Stimulated activated CD8-positive, alpha-beta memory T cell treated with anti-CD3 and anti-CD28 coated beads, Interleukin-4, amount 100 ng/mL, for 48 hours (primary cell): ENCODE measurements at regions not wholly inside any gene's neighbourhood (a gene's known extent, or its start where the extent isn't known, plus 50 kb on each side); places are given as distances from the start of the nearest gene placed in this dataset.

ENCODE experiments used
- DNase-seq: peaks from one replicate; pipeline ENCODE4 v3.0.0-alpha.2; 2020

- DNase-seq, result no peak
These were observed 352.5 kb upstream of the TSHZ2 start for GRCh38 chr20:52619671-52620070.

- no peak for DNase-seq
These were observed 353.1 kb upstream of the TSHZ2 start for GRCh38 chr20:52619101-52619500.

- no peak for DNase-seq
These were observed 355.5 kb upstream of the TSHZ2 start for GRCh38 chr20:52616629-52617028.

- DNase-seq, result no peak
These were observed 357.9 kb upstream of the TSHZ2 start for GRCh38 chr20:52614051-52614863.

- no peak for DNase-seq
These were observed 360.0 kb upstream of the TSHZ2 start for GRCh38 chr20:52612046-52612632.

- DNase-seq, result no peak
These were observed 361.4 kb upstream of the TSHZ2 start for GRCh38 chr20:52610749-52611148.

GRCh38 chr20:52601295-52601971 lies 370.7 kb upstream of the TSHZ2 start:
- DNase-seq, result no peak

- DNase-seq, result no peak
These were observed 375.9 kb upstream of the TSHZ2 start for GRCh38 chr20:52596256-52596655.

- no peak for DNase-seq
These were observed 376.6 kb upstream of the TSHZ2 start for GRCh38 chr20:52595518-52595917.

- no peak for DNase-seq
These were observed 378.5 kb upstream of the TSHZ2 start for GRCh38 chr20:52593654-52594053.

GRCh38 chr20:52592567-52592966 lies 379.6 kb upstream of the TSHZ2 start:
- no peak for DNase-seq

- DNase-seq, result no peak
These were observed 382.1 kb upstream of the TSHZ2 start for GRCh38 chr20:52590100-52590499.

- DNase-seq, result no peak
These were observed 382.8 kb upstream of the TSHZ2 start for GRCh38 chr20:52589251-52589812.

GRCh38 chr20:52586660-52587059 lies 385.5 kb upstream of the TSHZ2 start:
- no peak for DNase-seq

- DNase-seq, result no peak
These were observed 386.8 kb upstream of the TSHZ2 start for GRCh38 chr20:52585333-52585732.

GRCh38 chr20:52578559-52578958 lies 387.0 kb upstream of the ZFP64 start:
- no peak for DNase-seq

- no peak for DNase-seq
These were observed 386.1 kb upstream of the ZFP64 start for GRCh38 chr20:52577696-52578095.

GRCh38 chr20:52572687-52573086 lies 381.1 kb upstream of the ZFP64 start:
- no peak for DNase-seq

GRCh38 chr20:52569201-52569600 lies 377.6 kb upstream of the ZFP64 start:
- DNase-seq, result no peak

- no peak for DNase-seq
These were observed 374.0 kb upstream of the ZFP64 start for GRCh38 chr20:52565614-52566013.

GRCh38 chr20:52564594-52564993 lies 373.0 kb upstream of the ZFP64 start:
- DNase-seq, result no peak

- no peak for DNase-seq
These were observed 360.7 kb upstream of the ZFP64 start for GRCh38 chr20:52552181-52552872.

GRCh38 chr20:52542131-52542530 lies 350.6 kb upstream of the ZFP64 start:
- no peak for DNase-seq
